AG04449 (cell line): ENCODE measurements at regions not wholly inside any gene's neighbourhood (a gene's known extent, or its start where the extent isn't known, plus 50 kb on each side); places are given as distances from the start of the nearest gene placed in this dataset.

Source experiments
- CTCF ChIA-PET: fragments of 350-600 bp; formaldehyde crosslinking; extraction: SDS; loops from one replicate; lab custom pipeline; 2021; ENCODE audit warnings: antibody characterized with exemption; lab: Yijun Ruan, JAX
- POLR2A ChIA-PET: fragments of 400-600, 350-600 bp; formaldehyde crosslinking; extraction: SDS; loops from one replicate; lab custom pipeline; 2020; ENCODE audit warnings: antibody characterized with exemption, inconsistent platforms; lab: Yijun Ruan, JAX
- DNase-seq: peaks from one replicate; pipeline ENCODE4 v3.0.0-alpha.2; 2010; ENCODE audit warnings: low read depth, low spot score
- H3K4me3 ChIP-seq: 2 replicates; pipeline ENCODE4 v1.5.1; 2011; ENCODE audit warnings: low read depth, mild to moderate bottlenecking, control low read depth, low read length
- CTCF ChIP-seq: IDR thresholded peaks from one replicate; pipeline ENCODE4 v1.5.1; 2011; ENCODE audit warnings: mild to moderate bottlenecking, moderate library complexity, low read length, control low read depth, inconsistent platforms; ENCODE audit not compliant: insufficient read depth; ENCODE audit errors: missing control alignments

GRCh38 chr16:48435318-48435680 is 50.1 kb upstream of the SIAH1 start:
- ChIA-PET POLR2A (no interaction called here), CTCF (interaction anchor here (1.6 kb wide), 1 partner anchor 10 kb away, joined by 3 read pairs; no protein-coding TSS in a partner anchor)
- H3K4me3 ChIP-seq = no peak overlapping the region
- no peak for TF ChIP-seq CTCF
- DNase-seq = no peak
